ENCODE measurements at regions not wholly inside any gene's neighbourhood (a gene's known extent, or its start where the extent isn't known, plus 50 kb on each side); places are given as distances from the start of the nearest gene placed in this dataset.

GRCh38 chr2:103960129-103960513 is 893.8 kb upstream of the POU3F3 start:
- no peak overlapping the region for H3K4me3 ChIP-seq (ENCODE audit: low read depth, low read length)
- TF ChIP-seq CTCF (IDR thresholded peaks at IDR 0.05; ENCODE audit: borderline replicate concordance, insufficient read depth, low read depth, low read length), result no peak

GRCh38 chr2:103960951-103961350 is 893.0 kb upstream of the POU3F3 start:
- TF ChIP-seq CTCF (IDR thresholded peaks at IDR 0.05; ENCODE audit: borderline replicate concordance, insufficient read depth, low read depth, low read length), result no peak

GRCh38 chr2:103961862-103962261 is 892.1 kb upstream of the POU3F3 start:
- no peak overlapping the region for H3K4me3 ChIP-seq (ENCODE audit: low read depth, low read length)
- no peak for TF ChIP-seq CTCF (IDR thresholded peaks at IDR 0.05; ENCODE audit: borderline replicate concordance, insufficient read depth, low read depth, low read length)

More at GRCh38 chr2:103960951-103961350, 893.0 kb upstream of the POU3F3 start:
- no peak overlapping the region for H3K4me3 ChIP-seq (ENCODE audit: low read depth, low read length)

GRCh38 chr2:103962670-103963069 is 891.2 kb upstream of the POU3F3 start:
- no peak for TF ChIP-seq CTCF (IDR thresholded peaks at IDR 0.05; ENCODE audit: borderline replicate concordance, insufficient read depth, low read depth, low read length)
- no peak overlapping the region for H3K4me3 ChIP-seq (ENCODE audit: low read depth, low read length)

- H3K4me3 ChIP-seq (ENCODE audit: low read depth, low read length), result no peak overlapping the region
- no peak for TF ChIP-seq CTCF (IDR thresholded peaks at IDR 0.05; ENCODE audit: borderline replicate concordance, insufficient read depth, low read depth, low read length)
These were observed 890.7 kb upstream of the POU3F3 start for GRCh38 chr2:103963146-103963725.

GRCh38 chr2:103977241-103977640 is 876.7 kb upstream of the POU3F3 start:
- H3K4me3 ChIP-seq (ENCODE audit: low read depth, low read length), result no peak overlapping the region
- no peak for TF ChIP-seq CTCF (IDR thresholded peaks at IDR 0.05; ENCODE audit: borderline replicate concordance, insufficient read depth, low read depth, low read length)

GRCh38 chr2:103977668-103978067 is 876.2 kb upstream of the POU3F3 start:
- no peak for TF ChIP-seq CTCF (IDR thresholded peaks at IDR 0.05; ENCODE audit: borderline replicate concordance, insufficient read depth, low read depth, low read length)
- no peak overlapping the region for H3K4me3 ChIP-seq (ENCODE audit: low read depth, low read length)
